T-helper 2 cell treated with Interferon-gamma antibody and Interleukin-4, amounts not matched to agents 5 μg/mL and 100 μg/mL, for 36 hours (primary cell): ENCODE measurements at regions not wholly inside any gene's neighbourhood (a gene's known extent, or its start where the extent isn't known, plus 50 kb on each side); places are given as distances from the start of the nearest gene placed in this dataset.
"Not testable (repeated sequence)": the region's sequence is repeated elsewhere in the genome, so short reads cannot be mapped to it uniquely, and the experiment has no call there.

Experiments used
- DNase-seq: peaks from one replicate; pipeline ENCODE4 v3.0.0; 2021; ENCODE audit warnings: low spot score
- H3K27ac Mint-ChIP-seq: one replicate; pipeline ENCODE4 v1.8.0; 2021; ENCODE audit warnings: mild to moderate bottlenecking, mixed read lengths
- H3K27me3 Mint-ChIP-seq: one replicate; pipeline ENCODE4 v1.8.0; 2021; ENCODE audit warnings: low read depth, mixed read lengths
- H3K36me3 Mint-ChIP-seq: one replicate; pipeline ENCODE4 v1.8.0; 2021; ENCODE audit warnings: low read depth, mixed read lengths
- H3K4me1 Mint-ChIP-seq: one replicate; pipeline ENCODE4 v1.8.0; 2021; ENCODE audit warnings: low read depth, mixed read lengths
- H3K4me3 Mint-ChIP-seq: one replicate; pipeline ENCODE4 v1.8.0; 2022; ENCODE audit warnings: mild to moderate bottlenecking, moderate library complexity, mixed read lengths
- H3K9me3 Mint-ChIP-seq: one replicate; pipeline ENCODE4 v1.8.0; 2021; ENCODE audit warnings: mixed read lengths

DNA sequence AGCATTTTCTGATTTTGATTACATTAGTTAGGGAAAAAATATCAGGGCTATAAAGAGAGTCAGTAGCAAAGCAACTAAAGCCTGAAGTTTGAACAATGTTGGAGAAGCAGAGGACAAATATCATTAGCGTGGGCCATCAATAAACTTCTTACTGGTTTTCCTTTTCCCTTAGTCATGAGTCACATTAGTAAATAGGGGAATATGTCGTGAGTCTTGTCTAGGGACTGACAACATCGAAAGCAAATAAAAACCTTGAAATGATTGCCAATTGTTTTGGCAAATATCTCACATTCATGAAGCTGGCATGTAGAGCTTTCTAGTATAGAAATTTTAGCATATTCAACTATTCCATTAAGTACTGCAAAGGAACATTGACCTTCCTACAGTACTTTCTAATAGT is 806.0 kb upstream of the SORCS1 start:
- H3K36me3 Mint-ChIP-seq, result no peaks in the 10 kb centered on the region
- no peak overlapping the region for H3K4me3 Mint-ChIP-seq
- no peak overlapping the region for H3K27ac Mint-ChIP-seq
- peaks cover 47% of the 10 kb centered on the region for H3K9me3 Mint-ChIP-seq
- H3K27me3 Mint-ChIP-seq, result no peaks in the 10 kb centered on the region
- no peaks in the 10 kb centered on the region for H3K4me1 Mint-ChIP-seq
- no peak for DNase-seq

- Mint-ChIP-seq H3K36me3 (no peaks in the 10 kb centered on the region), H3K9me3 (peaks cover 49% of the 10 kb centered on the region), H3K4me1 (no peaks in the 10 kb centered on the region), H3K27me3 (no peaks in the 10 kb centered on the region), H3K27ac (no peak overlapping the region), H3K4me3 (no peak overlapping the region)
- DNase-seq, result no peak
These were observed 805.4 kb upstream of the SORCS1 start for GRCh38 chr10:107969936-107970335.

- Mint-ChIP-seq H3K36me3 (no peaks in the 10 kb centered on the region), H3K27ac (no peak overlapping the region), H3K4me1 (no peaks in the 10 kb centered on the region), H3K9me3 (peaks cover 29% of the 10 kb centered on the region), H3K27me3 (no peaks in the 10 kb centered on the region), H3K4me3 (no peak overlapping the region)
- DNase-seq, result no peak
These were observed 802.3 kb upstream of the SORCS1 start for GRCh38 chr10:107966826-107967225.

GRCh38 chr10:107952649-107953556 is 788.4 kb upstream of the SORCS1 start:
- no peaks in the 10 kb centered on the region for H3K36me3 Mint-ChIP-seq
- no peak overlapping the region for H3K4me3 Mint-ChIP-seq
- no peaks in the 10 kb centered on the region for H3K27me3 Mint-ChIP-seq
- no peak overlapping the region for H3K27ac Mint-ChIP-seq
- DNase-seq, result no peak
- H3K4me1 Mint-ChIP-seq, result no peaks in the 10 kb centered on the region
- peaks cover 22% of the 10 kb centered on the region for H3K9me3 Mint-ChIP-seq

DNA sequence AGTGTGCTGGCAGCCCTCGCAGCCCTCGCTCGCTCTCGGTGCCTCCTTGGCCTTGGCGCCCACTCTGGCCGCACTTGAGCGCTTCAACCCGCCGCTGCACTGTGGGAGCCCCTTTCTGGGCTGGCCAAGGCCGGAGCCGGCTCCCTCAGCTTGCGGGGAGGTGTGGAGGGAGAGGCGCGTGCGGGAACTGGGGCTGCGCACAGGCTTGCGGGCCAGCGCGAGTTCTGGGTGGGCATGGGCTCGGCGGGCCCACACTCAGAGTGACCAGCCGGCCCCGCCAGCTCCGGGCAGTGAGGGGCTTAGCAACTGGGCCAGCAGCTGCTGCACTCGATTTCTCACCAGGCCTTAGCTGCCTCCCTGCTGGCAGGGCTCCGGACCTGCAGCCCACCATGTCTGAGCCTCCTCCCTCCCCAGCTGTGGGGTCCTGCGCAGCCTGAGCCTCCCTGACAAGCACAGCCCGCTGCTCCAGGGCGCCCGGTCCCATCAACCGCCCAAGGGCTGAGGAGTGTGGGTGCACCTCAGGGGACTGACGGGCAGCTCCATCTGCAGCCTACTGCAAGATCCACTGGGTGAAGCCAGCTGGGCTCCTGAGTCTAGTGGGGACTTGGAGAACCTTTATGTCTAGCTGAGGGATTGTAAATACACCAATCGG is 786.0 kb upstream of the SORCS1 start:
- not testable (repeated sequence) for H3K27me3 Mint-ChIP-seq, H3K4me3 Mint-ChIP-seq, H3K27ac Mint-ChIP-seq, H3K36me3 Mint-ChIP-seq, DNase-seq, H3K4me1 Mint-ChIP-seq
- H3K9me3 Mint-ChIP-seq, result peaks cover 28% of the 10 kb centered on the region

DNA sequence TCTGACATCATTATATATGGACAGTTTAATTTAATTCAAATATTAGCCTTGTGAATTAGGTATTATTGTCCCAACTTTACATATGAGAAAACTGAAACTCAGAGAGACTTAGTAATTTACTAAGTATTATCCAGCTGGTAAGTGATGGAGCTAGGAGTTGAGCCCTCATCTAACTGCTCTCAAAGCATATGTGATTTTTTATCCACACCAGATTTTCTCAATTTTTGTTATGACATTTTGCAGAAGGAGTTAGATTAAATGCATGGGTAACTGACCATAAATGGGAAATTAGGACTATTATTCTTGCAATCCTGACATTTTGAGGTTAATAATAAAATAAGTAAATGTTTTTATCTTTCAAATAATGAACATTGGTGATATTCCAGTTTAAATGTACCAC is 778.3 kb upstream of the SORCS1 start:
- Mint-ChIP-seq H3K4me3 (no peak overlapping the region), H3K27me3 (no peaks in the 10 kb centered on the region), H3K9me3 (peaks cover 24% of the 10 kb centered on the region), H3K4me1 (no peaks in the 10 kb centered on the region), H3K27ac (no peak overlapping the region), H3K36me3 (no peaks in the 10 kb centered on the region)
- no peak for DNase-seq

DNA sequence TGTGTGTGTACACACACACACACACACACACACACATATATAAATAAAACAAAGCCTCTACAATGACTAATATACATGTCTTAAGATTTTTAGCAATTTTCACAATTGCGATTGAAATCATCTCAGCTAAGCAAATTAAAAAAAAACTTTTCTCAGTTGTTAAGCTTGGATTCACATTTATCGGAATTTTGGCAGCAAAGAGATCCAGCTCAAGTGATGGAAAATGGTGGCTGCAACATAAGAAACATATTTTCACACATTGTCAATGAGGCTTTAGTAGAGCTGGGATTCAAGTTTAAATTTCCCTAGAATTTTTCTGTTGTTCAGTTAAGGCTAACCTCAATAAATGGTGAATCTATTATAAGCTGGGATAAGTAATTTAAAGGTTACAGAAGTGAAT is 768.6 kb upstream of the SORCS1 start:
- H3K27me3 Mint-ChIP-seq, result no peaks in the 10 kb centered on the region

GRCh38 chr10:107931808-107932207 is 767.3 kb upstream of the SORCS1 start:
- Mint-ChIP-seq H3K4me3 (no peak overlapping the region), H3K4me1 (no peaks in the 10 kb centered on the region), H3K36me3 (no peaks in the 10 kb centered on the region), H3K27me3 (no peaks in the 10 kb centered on the region), H3K27ac (no peak overlapping the region), H3K9me3 (peaks cover 19% of the 10 kb centered on the region)
- DNase-seq, result no peak

More for the DNA sequence above, 768.6 kb upstream of the SORCS1 start:
- DNase-seq, result no peak
- Mint-ChIP-seq H3K4me3 (no peak overlapping the region), H3K4me1 (no peaks in the 10 kb centered on the region), H3K27ac (no peak overlapping the region), H3K9me3 (peaks cover 23% of the 10 kb centered on the region), H3K36me3 (no peaks in the 10 kb centered on the region)

DNA sequence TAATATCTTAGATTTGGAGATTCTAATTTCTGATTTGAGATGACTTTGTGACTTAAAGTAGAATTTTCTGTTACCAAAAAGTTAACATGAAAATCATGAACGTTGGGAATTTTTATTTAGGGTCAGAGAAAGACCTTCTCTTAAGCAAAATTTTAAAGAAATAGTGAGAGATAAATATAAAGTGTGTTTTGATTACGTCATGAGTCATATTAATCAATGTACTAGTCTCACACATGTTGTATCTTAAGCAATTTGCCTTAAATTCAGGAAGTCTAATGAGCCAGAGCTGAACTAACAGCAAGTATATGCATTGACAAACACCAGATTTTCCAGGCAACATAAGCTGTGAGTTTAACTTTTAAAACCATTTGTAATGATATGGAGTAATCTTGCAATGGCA is 765.5 kb upstream of the SORCS1 start:
- H3K4me1 Mint-ChIP-seq, result no peaks in the 10 kb centered on the region
- H3K27ac Mint-ChIP-seq, result no peak overlapping the region
- DNase-seq, result no peak
- no peak overlapping the region for H3K4me3 Mint-ChIP-seq
- no peaks in the 10 kb centered on the region for H3K27me3 Mint-ChIP-seq
- no peaks in the 10 kb centered on the region for H3K36me3 Mint-ChIP-seq
- H3K9me3 Mint-ChIP-seq, result peaks cover 19% of the 10 kb centered on the region

DNA sequence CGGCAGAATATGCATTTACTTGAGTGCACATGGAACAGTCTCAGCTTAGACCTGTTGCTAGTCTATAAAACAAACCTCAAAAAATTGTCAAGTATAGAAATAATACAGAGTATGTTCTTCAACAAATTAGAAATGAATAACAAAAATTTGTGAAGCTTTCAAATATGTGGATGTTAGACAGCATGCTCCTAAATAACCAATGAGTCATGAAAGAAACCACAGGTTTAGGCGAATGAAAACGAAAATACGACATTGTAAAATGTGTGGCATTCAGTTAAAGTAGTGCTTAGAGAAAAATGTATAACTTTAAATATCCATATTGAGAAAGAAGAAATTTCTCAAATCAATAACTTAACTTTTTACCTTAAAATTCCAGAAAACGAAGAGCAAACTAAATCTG is 760.0 kb upstream of the SORCS1 start:
- H3K27ac Mint-ChIP-seq, result no peak overlapping the region
- no peak overlapping the region for H3K4me3 Mint-ChIP-seq
- peaks cover 16% of the 10 kb centered on the region for H3K9me3 Mint-ChIP-seq
- no peaks in the 10 kb centered on the region for H3K27me3 Mint-ChIP-seq
- H3K4me1 Mint-ChIP-seq, result no peaks in the 10 kb centered on the region
- H3K36me3 Mint-ChIP-seq, result no peaks in the 10 kb centered on the region
- no peak for DNase-seq

- no peaks in the 10 kb centered on the region for H3K36me3 Mint-ChIP-seq
- H3K9me3 Mint-ChIP-seq, result peaks cover 17% of the 10 kb centered on the region
- no peak overlapping the region for H3K4me3 Mint-ChIP-seq
- no peaks in the 10 kb centered on the region for H3K4me1 Mint-ChIP-seq
- H3K27me3 Mint-ChIP-seq, result peaks cover 10% of the 10 kb centered on the region
- no peak for DNase-seq
- H3K27ac Mint-ChIP-seq, result no peak overlapping the region
These were observed 755.2 kb upstream of the SORCS1 start for GRCh38 chr10:107919626-107920235.

DNA sequence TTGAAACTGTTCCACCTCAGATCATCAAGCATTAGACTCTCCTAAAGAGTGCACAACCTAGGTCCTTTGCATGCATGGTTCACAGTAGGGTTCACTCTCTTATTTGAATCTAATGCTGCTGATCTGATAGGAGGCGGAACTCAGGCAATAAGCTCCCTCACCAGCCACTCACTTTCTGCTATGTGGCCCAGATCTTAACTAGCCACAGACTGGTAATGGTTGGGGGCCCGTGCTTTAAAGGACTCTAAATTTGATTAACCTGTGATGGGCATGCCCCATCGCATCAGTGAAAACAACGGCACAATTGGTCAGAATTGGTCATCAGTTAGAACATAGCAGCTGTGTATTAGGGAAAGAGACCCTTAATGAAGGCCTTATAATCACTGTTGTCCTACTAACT is 753.7 kb upstream of the SORCS1 start:
- Mint-ChIP-seq H3K4me1 (no peaks in the 10 kb centered on the region), H3K27me3 (peaks cover 15% of the 10 kb centered on the region), H3K27ac (no peak overlapping the region), H3K4me3 (no peak overlapping the region), H3K36me3 (no peaks in the 10 kb centered on the region), H3K9me3 (peaks cover 17% of the 10 kb centered on the region)
- no peak for DNase-seq

DNA sequence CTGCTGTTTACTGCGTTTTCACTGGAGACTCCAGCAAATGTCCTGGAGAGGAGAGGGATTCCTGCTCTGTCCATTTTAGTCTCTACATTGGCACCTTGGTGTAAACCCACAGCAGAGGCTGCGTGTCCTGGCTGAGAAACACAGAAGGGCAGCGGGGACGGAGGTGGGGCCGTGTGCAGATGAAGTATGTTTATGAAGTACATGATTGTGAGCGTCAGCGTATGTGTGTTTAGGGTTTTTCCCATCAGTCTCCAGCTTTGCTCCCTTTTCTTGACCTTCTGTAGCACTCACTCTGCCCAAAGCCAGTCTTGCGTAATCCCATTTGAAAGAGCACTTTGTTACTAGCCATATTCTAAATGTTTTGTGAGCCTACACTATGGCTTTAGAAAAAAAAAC is 750.7 kb upstream of the SORCS1 start:
- H3K4me1 Mint-ChIP-seq, result no peaks in the 10 kb centered on the region
- H3K4me3 Mint-ChIP-seq, result no peak overlapping the region
- no peaks in the 10 kb centered on the region for H3K36me3 Mint-ChIP-seq
- no peak for DNase-seq
- peaks cover 15% of the 10 kb centered on the region for H3K27me3 Mint-ChIP-seq
- peaks cover 7% of the 10 kb centered on the region for H3K9me3 Mint-ChIP-seq
- no peak overlapping the region for H3K27ac Mint-ChIP-seq

DNA sequence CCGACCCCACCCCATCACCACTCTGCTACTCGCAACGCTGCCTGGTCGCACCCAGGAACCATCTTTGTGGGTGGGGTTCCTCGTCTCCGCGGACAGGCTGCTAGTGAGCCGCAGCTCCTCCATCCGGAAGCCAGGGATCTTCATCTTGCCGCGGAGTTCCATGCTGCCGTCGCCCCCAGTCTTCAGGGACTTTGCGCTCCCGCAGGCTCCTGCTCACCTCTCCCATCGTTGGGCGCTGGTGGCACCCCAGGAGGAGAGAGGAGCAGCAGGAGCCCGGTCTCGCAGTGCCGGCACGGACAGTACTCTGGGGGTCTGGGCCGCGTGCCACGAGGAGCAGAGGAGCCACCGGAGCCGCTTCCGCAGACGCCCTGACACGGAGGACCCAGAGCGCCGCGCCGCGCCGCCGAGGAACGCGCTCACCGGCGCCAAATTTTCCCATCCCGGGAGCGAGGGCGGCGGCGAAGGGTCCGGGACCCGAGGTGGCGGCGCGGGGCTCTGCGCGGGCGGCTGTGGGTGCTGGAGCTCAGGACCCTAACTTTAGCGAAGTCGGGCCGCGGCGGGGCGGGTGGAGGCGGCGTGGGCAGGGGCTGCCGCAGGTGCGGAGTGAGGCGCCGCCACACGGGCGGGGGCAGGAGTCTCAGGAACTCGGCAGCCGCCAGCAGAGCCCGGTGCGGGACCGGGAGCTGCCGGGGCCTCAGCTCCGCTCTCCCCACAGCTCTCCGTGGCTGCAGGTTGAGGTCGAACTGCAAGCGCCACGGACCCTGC is 750.1 kb upstream of the SORCS1 start:
- H3K9me3 Mint-ChIP-seq, result peaks cover 7% of the 10 kb centered on the region
- no peak overlapping the region for H3K4me3 Mint-ChIP-seq
- H3K36me3 Mint-ChIP-seq, result no peaks in the 10 kb centered on the region
- peaks cover 15% of the 10 kb centered on the region for H3K27me3 Mint-ChIP-seq
- no peak for DNase-seq
- no peak overlapping the region for H3K27ac Mint-ChIP-seq
- no peaks in the 10 kb centered on the region for H3K4me1 Mint-ChIP-seq
